ENCODE measurements at regions not wholly inside any gene's neighbourhood (a gene's known extent, or its start where the extent isn't known, plus 50 kb on each side); places are given as distances from the start of the nearest gene placed in this dataset.

DNA sequence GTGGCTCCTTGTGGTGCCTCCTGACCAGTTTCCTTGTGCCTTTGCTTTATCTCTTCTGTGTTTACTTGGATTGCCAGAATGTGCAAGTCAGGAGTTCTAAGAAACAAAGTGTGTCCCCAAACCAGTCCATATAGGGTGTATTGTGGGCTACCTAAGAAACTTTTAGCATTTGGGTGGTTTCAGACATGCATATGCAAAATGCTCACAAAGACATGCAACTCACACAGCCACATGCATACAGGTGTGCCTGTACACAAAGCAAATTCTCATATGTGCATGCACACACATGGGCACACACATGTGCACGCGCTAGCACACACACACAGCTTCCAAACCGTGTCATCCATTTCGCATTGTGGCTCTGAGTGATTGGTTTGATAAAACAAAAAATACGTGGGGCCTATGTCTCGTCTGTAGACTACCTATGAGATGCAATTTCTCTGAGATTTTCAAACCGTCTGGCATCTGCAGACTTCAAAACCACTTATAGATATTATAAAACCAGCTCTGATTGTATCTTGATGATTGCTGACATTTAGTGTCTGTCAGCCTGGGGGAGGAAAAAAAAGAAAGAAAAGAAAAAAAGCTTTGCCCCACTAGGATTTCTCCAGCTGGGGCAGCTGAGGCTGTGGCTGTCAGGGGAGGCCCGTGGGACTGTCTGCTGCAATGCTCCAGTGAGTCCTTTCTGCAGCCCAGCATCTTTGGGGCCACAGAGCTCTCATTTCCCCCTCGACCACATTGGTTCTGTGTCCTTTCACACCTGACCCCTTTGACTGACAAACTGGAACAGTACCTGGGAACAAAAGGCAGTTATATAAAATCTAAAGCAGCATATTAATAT, 556.1 kb downstream of the CMPK2 start:
- TF ChIP-seq, protein P1, sequence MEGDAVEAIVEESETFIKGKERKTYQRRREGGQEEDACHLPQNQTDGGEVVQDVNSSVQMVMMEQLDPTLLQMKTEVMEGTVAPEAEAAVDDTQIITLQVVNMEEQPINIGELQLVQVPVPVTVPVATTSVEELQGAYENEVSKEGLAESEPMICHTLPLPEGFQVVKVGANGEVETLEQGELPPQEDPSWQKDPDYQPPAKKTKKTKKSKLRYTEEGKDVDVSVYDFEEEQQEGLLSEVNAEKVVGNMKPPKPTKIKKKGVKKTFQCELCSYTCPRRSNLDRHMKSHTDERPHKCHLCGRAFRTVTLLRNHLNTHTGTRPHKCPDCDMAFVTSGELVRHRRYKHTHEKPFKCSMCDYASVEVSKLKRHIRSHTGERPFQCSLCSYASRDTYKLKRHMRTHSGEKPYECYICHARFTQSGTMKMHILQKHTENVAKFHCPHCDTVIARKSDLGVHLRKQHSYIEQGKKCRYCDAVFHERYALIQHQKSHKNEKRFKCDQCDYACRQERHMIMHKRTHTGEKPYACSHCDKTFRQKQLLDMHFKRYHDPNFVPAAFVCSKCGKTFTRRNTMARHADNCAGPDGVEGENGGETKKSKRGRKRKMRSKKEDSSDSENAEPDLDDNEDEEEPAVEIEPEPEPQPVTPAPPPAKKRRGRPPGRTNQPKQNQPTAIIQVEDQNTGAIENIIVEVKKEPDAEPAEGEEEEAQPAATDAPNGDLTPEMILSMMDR (IDR thresholded peaks at IDR 0.05 in 4 of 5, conservative IDR thresholded peaks at IDR 0.05 in 1 of 5): no peak
- no peak for TF ChIP-seq POLR2A (IDR thresholded peaks at IDR 0.05)

All from gastrocnemius medialis (tissue), 4 donors.